ENCODE measurements at regions not wholly inside any gene's neighbourhood (a gene's known extent, or its start where the extent isn't known, plus 50 kb on each side); places are given as distances from the start of the nearest gene placed in this dataset.

- TF ChIP-seq, protein P1, sequence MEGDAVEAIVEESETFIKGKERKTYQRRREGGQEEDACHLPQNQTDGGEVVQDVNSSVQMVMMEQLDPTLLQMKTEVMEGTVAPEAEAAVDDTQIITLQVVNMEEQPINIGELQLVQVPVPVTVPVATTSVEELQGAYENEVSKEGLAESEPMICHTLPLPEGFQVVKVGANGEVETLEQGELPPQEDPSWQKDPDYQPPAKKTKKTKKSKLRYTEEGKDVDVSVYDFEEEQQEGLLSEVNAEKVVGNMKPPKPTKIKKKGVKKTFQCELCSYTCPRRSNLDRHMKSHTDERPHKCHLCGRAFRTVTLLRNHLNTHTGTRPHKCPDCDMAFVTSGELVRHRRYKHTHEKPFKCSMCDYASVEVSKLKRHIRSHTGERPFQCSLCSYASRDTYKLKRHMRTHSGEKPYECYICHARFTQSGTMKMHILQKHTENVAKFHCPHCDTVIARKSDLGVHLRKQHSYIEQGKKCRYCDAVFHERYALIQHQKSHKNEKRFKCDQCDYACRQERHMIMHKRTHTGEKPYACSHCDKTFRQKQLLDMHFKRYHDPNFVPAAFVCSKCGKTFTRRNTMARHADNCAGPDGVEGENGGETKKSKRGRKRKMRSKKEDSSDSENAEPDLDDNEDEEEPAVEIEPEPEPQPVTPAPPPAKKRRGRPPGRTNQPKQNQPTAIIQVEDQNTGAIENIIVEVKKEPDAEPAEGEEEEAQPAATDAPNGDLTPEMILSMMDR (IDR thresholded peaks at IDR 0.05), result no peak
- TF ChIP-seq POLR2A (IDR thresholded peaks at IDR 0.05), result no peak
Measured at GRCh38 chr3:87898971-87899370, 159.8 kb downstream of the CGGBP1 start.

All from gastroesophageal sphincter (tissue), 3 donors.